IMR-90 (cell line): ENCODE measurements at regions not wholly inside any gene's neighbourhood (a gene's known extent, or its start where the extent isn't known, plus 50 kb on each side); places are given as distances from the start of the nearest gene placed in this dataset.

Experiments used
- CEBPB ChIP-seq: IDR thresholded peaks from 2 replicates; pipeline ENCODE4 v1.6.1; 2012; ENCODE audit warnings: low read depth, low read length, improper control_type of control experiment
- CHD1 ChIP-seq: IDR thresholded peaks from 2 replicates; pipeline ENCODE4 v1.6.1; 2012; ENCODE audit warnings: low read depth, low read length, improper control_type of control experiment
- FOS ChIP-seq: fragments of 150-350 bp; IDR thresholded peaks from 2 replicates; pipeline ENCODE4 v1.6.1; 2016; ENCODE audit warnings: low read depth, low read length
- MXI1 ChIP-seq: IDR thresholded peaks from 2 replicates; pipeline ENCODE4 v1.6.1; 2012; ENCODE audit warnings: low read depth, mild to moderate bottlenecking, low read length, moderate library complexity, borderline replicate concordance
- NFE2L2 ChIP-seq: fragments of 150-350 bp; IDR thresholded peaks from 2 replicates; pipeline ENCODE4 v1.6.1; 2016; ENCODE audit warnings: low read depth, mild to moderate bottlenecking, low read length
- POLR2A ChIP-seq: IDR thresholded peaks from 2 replicates; pipeline ENCODE4 v1.6.1; 2012; ENCODE audit warnings: mild to moderate bottlenecking, low read depth, low read length
- RAD21 ChIP-seq: IDR thresholded peaks from 2 replicates; pipeline ENCODE4 v1.6.1; 2012; ENCODE audit warnings: low read length, improper control_type of control experiment
- RCOR1 ChIP-seq: IDR thresholded peaks from 2 replicates; pipeline ENCODE4 v1.6.1; 2012; ENCODE audit warnings: mild to moderate bottlenecking, low read length, improper control_type of control experiment; ENCODE audit not compliant: insufficient replicate concordance
- SMC3 ChIP-seq: fragments of 150-350 bp; IDR thresholded peaks from 2 replicates; pipeline ENCODE4 v1.6.1; 2016; ENCODE audit warnings: low read depth, mild to moderate bottlenecking, antibody characterized with exemption, low read length, moderate library complexity
- TF ChIP-seq, protein P1 (sequence below): conservative IDR thresholded peaks from 2 replicates; pipeline ENCODE4 v1.5.1; 2012; ENCODE audit warnings: mild to moderate bottlenecking, low read depth, low read length, improper control_type of control experiment
- TF ChIP-seq, protein P2 (sequence below): fragments of 150-350 bp; IDR thresholded peaks from 2 replicates; pipeline ENCODE4 v1.6.1; 2017; ENCODE audit warnings: mild to moderate bottlenecking, antibody characterized with exemption, low read length, low read depth
- TF ChIP-seq, protein P3 (sequence below): fragments of 150-350 bp; IDR thresholded peaks from 2 replicates; pipeline ENCODE4 v1.6.1; 2016; ENCODE audit warnings: low read depth, mild to moderate bottlenecking, low read length, moderate library complexity, borderline replicate concordance

DNA sequence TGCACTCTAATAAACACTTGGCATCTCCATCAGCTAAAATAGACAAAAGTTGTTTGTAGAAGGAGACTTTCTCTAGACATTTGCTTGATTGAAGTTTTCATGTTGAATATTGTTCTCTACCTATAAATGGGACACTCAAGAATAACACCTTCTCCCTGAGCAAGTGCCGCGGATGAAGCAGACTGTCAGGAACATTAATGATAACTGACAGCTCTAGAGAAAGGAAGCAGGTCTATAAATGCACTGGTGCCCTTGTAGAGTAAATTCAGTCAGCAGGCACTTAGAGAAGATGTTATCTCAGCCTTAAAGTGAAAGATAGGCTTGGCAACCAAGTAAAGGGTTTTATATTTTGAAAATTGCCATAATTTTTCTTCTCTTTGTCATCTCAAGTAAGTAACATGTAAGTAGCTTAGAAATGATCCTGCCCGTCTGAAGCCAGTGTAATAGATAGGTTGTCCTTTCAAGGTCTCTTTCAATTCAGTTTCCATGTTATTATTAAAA is 224.6 kb downstream of the ARL6IP6 start:
- no peak for TF ChIP-seq POLR2A
- TF ChIP-seq CEBPB, result no peak
- no peak for TF ChIP-seq RAD21
- TF ChIP-seq, protein P1, sequence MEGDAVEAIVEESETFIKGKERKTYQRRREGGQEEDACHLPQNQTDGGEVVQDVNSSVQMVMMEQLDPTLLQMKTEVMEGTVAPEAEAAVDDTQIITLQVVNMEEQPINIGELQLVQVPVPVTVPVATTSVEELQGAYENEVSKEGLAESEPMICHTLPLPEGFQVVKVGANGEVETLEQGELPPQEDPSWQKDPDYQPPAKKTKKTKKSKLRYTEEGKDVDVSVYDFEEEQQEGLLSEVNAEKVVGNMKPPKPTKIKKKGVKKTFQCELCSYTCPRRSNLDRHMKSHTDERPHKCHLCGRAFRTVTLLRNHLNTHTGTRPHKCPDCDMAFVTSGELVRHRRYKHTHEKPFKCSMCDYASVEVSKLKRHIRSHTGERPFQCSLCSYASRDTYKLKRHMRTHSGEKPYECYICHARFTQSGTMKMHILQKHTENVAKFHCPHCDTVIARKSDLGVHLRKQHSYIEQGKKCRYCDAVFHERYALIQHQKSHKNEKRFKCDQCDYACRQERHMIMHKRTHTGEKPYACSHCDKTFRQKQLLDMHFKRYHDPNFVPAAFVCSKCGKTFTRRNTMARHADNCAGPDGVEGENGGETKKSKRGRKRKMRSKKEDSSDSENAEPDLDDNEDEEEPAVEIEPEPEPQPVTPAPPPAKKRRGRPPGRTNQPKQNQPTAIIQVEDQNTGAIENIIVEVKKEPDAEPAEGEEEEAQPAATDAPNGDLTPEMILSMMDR, result no peak
- TF ChIP-seq, protein P2, sequence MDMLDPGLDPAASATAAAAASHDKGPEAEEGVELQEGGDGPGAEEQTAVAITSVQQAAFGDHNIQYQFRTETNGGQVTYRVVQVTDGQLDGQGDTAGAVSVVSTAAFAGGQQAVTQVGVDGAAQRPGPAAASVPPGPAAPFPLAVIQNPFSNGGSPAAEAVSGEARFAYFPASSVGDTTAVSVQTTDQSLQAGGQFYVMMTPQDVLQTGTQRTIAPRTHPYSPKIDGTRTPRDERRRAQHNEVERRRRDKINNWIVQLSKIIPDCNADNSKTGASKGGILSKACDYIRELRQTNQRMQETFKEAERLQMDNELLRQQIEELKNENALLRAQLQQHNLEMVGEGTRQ, result no peak
- TF ChIP-seq CHD1, result no peak
- TF ChIP-seq, protein P3, sequence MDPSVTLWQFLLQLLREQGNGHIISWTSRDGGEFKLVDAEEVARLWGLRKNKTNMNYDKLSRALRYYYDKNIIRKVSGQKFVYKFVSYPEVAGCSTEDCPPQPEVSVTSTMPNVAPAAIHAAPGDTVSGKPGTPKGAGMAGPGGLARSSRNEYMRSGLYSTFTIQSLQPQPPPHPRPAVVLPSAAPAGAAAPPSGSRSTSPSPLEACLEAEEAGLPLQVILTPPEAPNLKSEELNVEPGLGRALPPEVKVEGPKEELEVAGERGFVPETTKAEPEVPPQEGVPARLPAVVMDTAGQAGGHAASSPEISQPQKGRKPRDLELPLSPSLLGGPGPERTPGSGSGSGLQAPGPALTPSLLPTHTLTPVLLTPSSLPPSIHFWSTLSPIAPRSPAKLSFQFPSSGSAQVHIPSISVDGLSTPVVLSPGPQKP, result no peak
- TF ChIP-seq RCOR1, result no peak
- no peak for TF ChIP-seq SMC3
- no peak for TF ChIP-seq MXI1
- no peak for TF ChIP-seq NFE2L2
- no peak for TF ChIP-seq FOS
